Suprapubic skin (tissue), 4 donors: ENCODE measurements at regions not wholly inside any gene's neighbourhood (a gene's known extent, or its start where the extent isn't known, plus 50 kb on each side); places are given as distances from the start of the nearest gene placed in this dataset.

ENCODE experiments used
- POLR2A ChIP-seq, 2 donors: fragments of 450-650 bp; IDR thresholded peaks; one replicate each; pipeline ENCODE4 v1.6.1; 2017; ENCODE audit warnings: antibody characterized with exemption in 2 of 2, mild to moderate bottlenecking in 2 of 2, moderate library complexity in 2 of 2
- POLR2AphosphoS5 ChIP-seq, 3 donors: sonication (generic); formaldehyde crosslinking; IDR thresholded peaks; one replicate each; pipeline ENCODE4 v1.6.1; 2017; ENCODE audit warnings: antibody characterized with exemption in 3 of 3
- TF ChIP-seq, protein P1 (sequence below), 2 donors: fragments of 200-600 bp in 1 of 2; fragments of 450-650 bp in 1 of 2; sonication (generic) in 1 of 2; IDR thresholded peaks; one replicate each; pipeline ENCODE4 v1.5.1; 2016 to 2019; ENCODE audit warnings: antibody characterized with exemption in 2 of 2, mild to moderate bottlenecking in 1 of 2, moderate library complexity in 1 of 2

DNA sequence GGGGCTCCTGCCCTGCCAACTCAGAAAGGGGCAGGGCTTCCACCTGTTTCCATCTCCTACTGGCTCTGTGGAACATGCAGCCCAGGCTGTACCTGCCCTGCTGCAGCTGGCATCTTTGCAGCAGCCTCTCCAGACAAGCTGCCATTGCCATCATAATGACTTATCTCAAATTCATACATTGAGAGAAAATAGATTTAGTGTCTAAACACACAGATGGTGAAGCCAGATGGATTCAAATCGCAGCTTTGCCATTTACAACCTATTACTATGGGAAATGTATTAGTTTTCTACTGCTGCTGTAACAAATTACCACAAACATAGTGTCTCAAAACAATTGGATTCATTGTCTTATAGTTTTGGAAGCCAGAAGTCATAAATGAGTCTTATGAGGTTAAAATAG, 260.0 kb downstream of the KCNA4 start:
- TF ChIP-seq, protein P1, sequence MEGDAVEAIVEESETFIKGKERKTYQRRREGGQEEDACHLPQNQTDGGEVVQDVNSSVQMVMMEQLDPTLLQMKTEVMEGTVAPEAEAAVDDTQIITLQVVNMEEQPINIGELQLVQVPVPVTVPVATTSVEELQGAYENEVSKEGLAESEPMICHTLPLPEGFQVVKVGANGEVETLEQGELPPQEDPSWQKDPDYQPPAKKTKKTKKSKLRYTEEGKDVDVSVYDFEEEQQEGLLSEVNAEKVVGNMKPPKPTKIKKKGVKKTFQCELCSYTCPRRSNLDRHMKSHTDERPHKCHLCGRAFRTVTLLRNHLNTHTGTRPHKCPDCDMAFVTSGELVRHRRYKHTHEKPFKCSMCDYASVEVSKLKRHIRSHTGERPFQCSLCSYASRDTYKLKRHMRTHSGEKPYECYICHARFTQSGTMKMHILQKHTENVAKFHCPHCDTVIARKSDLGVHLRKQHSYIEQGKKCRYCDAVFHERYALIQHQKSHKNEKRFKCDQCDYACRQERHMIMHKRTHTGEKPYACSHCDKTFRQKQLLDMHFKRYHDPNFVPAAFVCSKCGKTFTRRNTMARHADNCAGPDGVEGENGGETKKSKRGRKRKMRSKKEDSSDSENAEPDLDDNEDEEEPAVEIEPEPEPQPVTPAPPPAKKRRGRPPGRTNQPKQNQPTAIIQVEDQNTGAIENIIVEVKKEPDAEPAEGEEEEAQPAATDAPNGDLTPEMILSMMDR (IDR thresholded peaks at IDR 0.05): no peak
- TF ChIP-seq POLR2AphosphoS5 (IDR thresholded peaks at IDR 0.05): no peak
- no peak for TF ChIP-seq POLR2A (IDR thresholded peaks at IDR 0.05)
